HCT116 (cell line): ENCODE measurements at regions not wholly inside any gene's neighbourhood (a gene's known extent, or its start where the extent isn't known, plus 50 kb on each side); places are given as distances from the start of the nearest gene placed in this dataset.

Source experiments
- ATAC-seq: fragments of 200-7000 bp; cut with Tn5 transposase; 2 replicates; pipeline ENCODE4 v1.9.1; 2020; ENCODE audit warnings: mild to moderate bottlenecking, moderate library complexity
- BruUV-seq: library from RNA; stranded (reverse); fragments of 400-500 nt; replicated peaks from 2 replicates; lab custom pipeline; 2021; lab: Mats Ljungman, UMichigan
- CTCF ChIA-PET: fragments of 300-600 bp; sonication (Branson Sonifier 250); formaldehyde crosslinking; loops from one replicate; lab custom pipeline; 2021; ENCODE audit warnings: antibody characterized with exemption; lab: Charles Lee
- POLR2A ChIA-PET: fragments of 300-600, 350-600 bp; sonication (Branson Sonifier 250); formaldehyde crosslinking; loops from one replicate; lab custom pipeline; 2021; ENCODE audit warnings: antibody characterized with exemption; lab: Charles Lee
- RAD21 ChIA-PET, 2 experiments: fragments of 300-600 bp; sonication (Branson Sonifier 250); formaldehyde crosslinking; loops; one replicate each; lab custom pipeline; 2023; ENCODE audit warnings: low total read pairs in 2 of 2; ENCODE audit not compliant: uncharacterized antibody in 2 of 2, unreplicated experiment in 2 of 2, low non-redundant PET in 1 of 2; lab: Charles Lee
- DNase-seq: peaks from one replicate; pipeline ENCODE4 v3.0.0-alpha.2; 2010; ENCODE audit warnings: low read depth, low spot score
- H2AFZ ChIP-seq: fragments of 200-600 bp; shearing (Covaris generic), sonication (generic); 2 replicates; pipeline ENCODE4 v1.6.1; 2017; ENCODE audit warnings: low read depth, mixed run types, mixed read lengths, antibody characterized with exemption, low read length; ENCODE audit not compliant: poor library complexity, severe bottlenecking
- H3K27ac ChIP-seq: 2 replicates; pipeline ENCODE4 v1.5.1; 2012; ENCODE audit warnings: low read depth, low read length
- H3K27me3 ChIP-seq: fragments of 200-600 bp; sonication (generic); 2 replicates; pipeline ENCODE4 v1.6.1; 2016; ENCODE audit warnings: mixed run types, low read length, mixed read lengths; ENCODE audit not compliant: insufficient read depth
- H3K36me3 ChIP-seq, 2 experiments: fragments of 200-500 bp in 1 of 2; fragments of 200-600 bp in 1 of 2; sonication (Bioruptor generic) in 1 of 2; sonication (generic) in 1 of 2; 2 replicates each; pipeline versions ENCODE4 v1.5.1 to v1.6.1; 2014 to 2016; ENCODE audit warnings: low read length in 2 of 2, inconsistent platforms in 1 of 2, mixed read lengths in 1 of 2, mixed run types in 1 of 2; ENCODE audit not compliant: insufficient read depth in 2 of 2, control insufficient read depth in 1 of 2
- H3K4me1 ChIP-seq, 2 experiments: fragments of 200-600 bp in 1 of 2; sonication (generic) in 1 of 2; 2 replicates each; pipeline versions ENCODE4 v1.5.1 to v1.6.1; 2012 to 2017; ENCODE audit warnings: low read length in 2 of 2, inconsistent platforms in 1 of 2, mild to moderate bottlenecking in 1 of 2, mixed read lengths in 1 of 2, mixed run types in 1 of 2, moderate library complexity in 1 of 2; ENCODE audit not compliant: insufficient read depth in 2 of 2, control insufficient read depth in 1 of 2
- H3K4me2 ChIP-seq: fragments of 200-600 bp; sonication (generic); 2 replicates; pipeline ENCODE4 v1.6.1; 2017; ENCODE audit warnings: mixed run types, low read length, mixed read lengths
- H3K4me3 ChIP-seq, 2 experiments: fragments of 200-600 bp in 1 of 2; sonication (generic) in 1 of 2; replicated peaks in 1 of 2; 2 replicates each; pipeline ENCODE4 v1.5.1; 2011 to 2016; ENCODE audit warnings: low read length in 2 of 2, control low read depth in 1 of 2, low read depth in 1 of 2, mild to moderate bottlenecking in 1 of 2, mixed read lengths in 1 of 2, mixed run types in 1 of 2
- H3K79me2 ChIP-seq: fragments of 200-600 bp; sonication (generic); 2 replicates; pipeline ENCODE4 v1.6.1; 2017; ENCODE audit warnings: mild to moderate bottlenecking, mixed run types, low read length, moderate library complexity, mixed read lengths; ENCODE audit not compliant: insufficient read depth
- H3K9ac ChIP-seq: fragments of 200-600 bp; sonication (generic); 2 replicates; pipeline ENCODE4 v1.6.1; 2016; ENCODE audit warnings: low read length, mixed read lengths
- H3K9me2 ChIP-seq: fragments of 200-600 bp; sonication (generic), shearing (Covaris generic); 2 replicates; pipeline ENCODE4 v1.6.1; 2017; ENCODE audit warnings: mixed run types, mild to moderate bottlenecking, moderate library complexity; ENCODE audit not compliant: insufficient read depth
- H3K9me3 ChIP-seq, 2 experiments: fragments of 200-500 bp in 1 of 2; fragments of 200-600 bp in 1 of 2; sonication (Bioruptor generic) in 1 of 2; sonication (generic) in 1 of 2; 2 replicates each; pipeline ENCODE4 v1.6.1; 2014 to 2017; ENCODE audit warnings: low read length in 2 of 2, mixed read lengths in 2 of 2, inconsistent platforms in 1 of 2, low read depth in 1 of 2, mild to moderate bottlenecking in 1 of 2, mixed run types in 1 of 2, moderate library complexity in 1 of 2; ENCODE audit not compliant: control insufficient read depth in 1 of 2, insufficient read depth in 1 of 2
- H4K20me1 ChIP-seq: fragments of 200-600 bp; sonication (generic), shearing (Covaris generic); 2 replicates; pipeline ENCODE4 v1.6.1; 2017; ENCODE audit warnings: mixed run types, mild to moderate bottlenecking, moderate library complexity; ENCODE audit not compliant: insufficient read depth
- EZH2 ChIP-seq: fragments of 200-600 bp; sonication (generic); IDR thresholded peaks from 2 replicates; pipeline ENCODE4 v1.6.1; 2017; ENCODE audit warnings: antibody characterized with exemption, mixed run types
- FOSL1 ChIP-seq: IDR thresholded peaks from 2 replicates; pipeline ENCODE4 v1.6.1; 2012; ENCODE audit warnings: low read depth
- JUND ChIP-seq: IDR thresholded peaks from 2 replicates; pipeline ENCODE4 v1.6.1; 2012
- POLR2A ChIP-seq: IDR thresholded peaks from 2 replicates; pipeline ENCODE4 v1.7.0; 2011; ENCODE audit warnings: borderline replicate concordance; ENCODE audit not compliant: insufficient read depth, insufficient read length; ENCODE audit errors: extremely low read depth
- POLR2AphosphoS5 ChIP-seq: IDR thresholded peaks from 2 replicates; pipeline ENCODE4 v1.6.1; 2011; ENCODE audit warnings: mild to moderate bottlenecking, low read depth, low read length, moderate library complexity
- RAD21 ChIP-seq: IDR thresholded peaks from 2 replicates; pipeline ENCODE4 v1.6.1; 2012; ENCODE audit warnings: low read depth, mild to moderate bottlenecking
- SIN3A ChIP-seq: IDR thresholded peaks from 2 replicates; pipeline ENCODE4 v1.6.1; 2012; ENCODE audit warnings: low read depth
- SP1 ChIP-seq: IDR thresholded peaks from 2 replicates; pipeline ENCODE4 v1.6.1; 2012; ENCODE audit warnings: low read depth
- ZFX ChIP-seq: fragments of 450-650 bp; IDR thresholded peaks from 2 replicates; pipeline ENCODE4 v1.6.1; 2017
- intact Hi-C: fragments of 100-400 bp; cut with micrococcal nuclease; formaldehyde crosslinking; loops from 2 replicates; pipeline ENCODE4 v1.10.0; 2022
- TF ChIP-seq, protein P1 (sequence below): IDR thresholded peaks from 2 replicates; pipeline ENCODE4 v1.6.1; 2012
- TF ChIP-seq, protein P2 (sequence below): IDR thresholded peaks from 2 replicates; pipeline ENCODE4 v1.6.1; 2011; ENCODE audit warnings: mild to moderate bottlenecking, low read length, moderate library complexity; ENCODE audit not compliant: insufficient replicate concordance; ENCODE audit errors: extremely low read depth

DNA sequence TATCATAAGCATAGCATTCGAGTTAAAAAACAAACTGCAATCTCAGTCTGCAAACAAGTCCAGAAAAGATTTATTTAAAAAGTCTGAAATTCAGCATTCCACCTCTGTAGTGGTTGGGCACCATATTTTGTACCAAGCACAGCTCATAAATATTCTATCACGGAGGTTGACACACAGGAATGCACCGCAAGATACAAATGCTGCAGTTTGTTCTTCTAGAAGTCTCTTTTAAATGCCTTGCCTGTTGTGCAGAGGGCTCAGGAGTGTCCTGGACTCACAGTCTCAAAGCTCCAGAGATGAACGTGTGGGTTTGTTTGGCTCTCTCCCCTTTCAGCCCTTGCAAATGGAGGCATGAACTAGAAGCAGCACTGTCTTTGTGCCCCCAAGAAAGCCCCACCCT is 212.4 kb upstream of the USP24 start:
- H3K4me1 ChIP-seq, result peaks cover 22 to 64% of the 10 kb centered on the region in 2 experiments
- H3K79me2 ChIP-seq, result no peaks in the 10 kb centered on the region
- ChIA-PET RAD21 (no interaction called here), POLR2A (no interaction called here), CTCF (interaction anchor here (2.1 kb wide), 1 partner anchor 52 kb away, joined by 10 read pairs; no protein-coding TSS in a partner anchor)
- peak overlapping the region; percentile 68; the same call in 1 of the 2 replicates for H3K4me2 ChIP-seq
- no peaks in the 10 kb centered on the region for H3K36me3 ChIP-seq
- H3K4me3 ChIP-seq, result no peak overlapping the region
- BruUV-seq, result no TSS peak
- no peaks in the 10 kb centered on the region for H3K9me2 ChIP-seq
- H3K27ac ChIP-seq, result no peak overlapping the region
- H2AFZ ChIP-seq, result no peak overlapping the region
- ATAC-seq, result no peak
- H3K9me3 ChIP-seq, result no peaks in the 10 kb centered on the region
- no peak for DNase-seq
- intact Hi-C loops, result loop anchor here (2.0 kb wide), 1 partner anchor 45 kb away; no protein-coding TSS in a partner anchor
- TF ChIP-seq ZFX, result no peak
- no peak for TF ChIP-seq FOSL1
- TF ChIP-seq, protein P1, sequence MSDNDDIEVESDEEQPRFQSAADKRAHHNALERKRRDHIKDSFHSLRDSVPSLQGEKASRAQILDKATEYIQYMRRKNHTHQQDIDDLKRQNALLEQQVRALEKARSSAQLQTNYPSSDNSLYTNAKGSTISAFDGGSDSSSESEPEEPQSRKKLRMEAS, result no peak
- TF ChIP-seq SIN3A, result no peak
- no peak for TF ChIP-seq POLR2A
- TF ChIP-seq JUND, result no peak
- TF ChIP-seq SP1, result no peak
- TF ChIP-seq, protein P2, sequence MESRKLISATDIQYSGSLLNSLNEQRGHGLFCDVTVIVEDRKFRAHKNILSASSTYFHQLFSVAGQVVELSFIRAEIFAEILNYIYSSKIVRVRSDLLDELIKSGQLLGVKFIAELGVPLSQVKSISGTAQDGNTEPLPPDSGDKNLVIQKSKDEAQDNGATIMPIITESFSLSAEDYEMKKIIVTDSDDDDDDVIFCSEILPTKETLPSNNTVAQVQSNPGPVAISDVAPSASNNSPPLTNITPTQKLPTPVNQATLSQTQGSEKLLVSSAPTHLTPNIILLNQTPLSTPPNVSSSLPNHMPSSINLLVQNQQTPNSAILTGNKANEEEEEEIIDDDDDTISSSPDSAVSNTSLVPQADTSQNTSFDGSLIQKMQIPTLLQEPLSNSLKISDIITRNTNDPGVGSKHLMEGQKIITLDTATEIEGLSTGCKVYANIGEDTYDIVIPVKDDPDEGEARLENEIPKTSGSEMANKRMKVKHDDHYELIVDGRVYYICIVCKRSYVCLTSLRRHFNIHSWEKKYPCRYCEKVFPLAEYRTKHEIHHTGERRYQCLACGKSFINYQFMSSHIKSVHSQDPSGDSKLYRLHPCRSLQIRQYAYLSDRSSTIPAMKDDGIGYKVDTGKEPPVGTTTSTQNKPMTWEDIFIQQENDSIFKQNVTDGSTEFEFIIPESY, result no peak
- TF ChIP-seq RAD21, result no peak
- TF ChIP-seq POLR2AphosphoS5, result no peak
- TF ChIP-seq EZH2, result no peak
- H3K9ac ChIP-seq, result peak overlapping the region; percentile 58; the same call in 1 of the 2 replicates
- H3K27me3 ChIP-seq, result no peaks in the 10 kb centered on the region
- no peaks in the 10 kb centered on the region for H4K20me1 ChIP-seq
